T-helper 17 cell (primary cell): ENCODE measurements at regions not wholly inside any gene's neighbourhood (a gene's known extent, or its start where the extent isn't known, plus 50 kb on each side); places are given as distances from the start of the nearest gene placed in this dataset.
"Not testable (repeated sequence)": the region's sequence is repeated elsewhere in the genome, so short reads cannot be mapped to it uniquely, and the experiment has no call there.

ENCODE experiments used
- ATAC-seq: fragments of 150-1000 bp; cut with Tn5 transposase; 2 replicates; pipeline ENCODE4 v1.10.0; 2021; ENCODE audit warnings: mild to moderate bottlenecking, moderate library complexity
- DNase-seq, 3 donors: peaks; one replicate each; pipeline versions ENCODE4 v3.0.0 to v3.0.0-alpha.2; 2020 to 2021
- H3K9me3 ChIP-seq: one replicate; pipeline ENCODE4 v1.7.0; 2013; ENCODE audit warnings: low read length, mild to moderate bottlenecking; ENCODE audit not compliant: control insufficient read depth, poor library complexity, severe bottlenecking
- H3K27ac Mint-ChIP-seq: one replicate; pipeline ENCODE4 v1.8.0; 2022; ENCODE audit warnings: mild to moderate bottlenecking, moderate library complexity, mixed read lengths
- H3K27me3 Mint-ChIP-seq: one replicate; pipeline ENCODE4 v1.8.0; 2022; ENCODE audit warnings: mixed read lengths
- H3K36me3 Mint-ChIP-seq: one replicate; pipeline ENCODE4 v1.8.0; 2022; ENCODE audit warnings: low read depth, mixed read lengths
- H3K4me1 Mint-ChIP-seq: one replicate; pipeline ENCODE4 v1.8.0; 2022; ENCODE audit warnings: mild to moderate bottlenecking, mixed read lengths
- H3K4me3 Mint-ChIP-seq: one replicate; pipeline ENCODE4 v1.8.0; 2022; ENCODE audit warnings: mild to moderate bottlenecking, moderate library complexity, mixed read lengths

DNA sequence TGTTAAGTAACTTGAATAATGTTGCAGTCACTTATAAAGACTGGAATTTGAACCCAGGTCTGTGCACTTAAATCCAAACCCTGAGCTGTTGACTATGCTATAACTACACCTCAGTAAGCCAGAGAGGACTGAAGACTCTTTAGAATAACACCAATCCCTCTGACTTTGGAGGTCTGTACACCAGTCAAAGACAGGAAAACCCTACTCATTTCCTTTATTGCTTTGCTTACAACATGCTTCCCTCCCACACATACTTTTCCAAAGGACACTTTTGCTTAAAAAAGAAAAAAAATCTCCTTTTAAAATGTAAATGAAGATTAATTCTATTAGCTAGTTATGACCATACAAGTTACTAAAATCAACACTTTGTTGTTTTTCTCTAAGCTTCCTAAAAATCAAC is 184.7 kb upstream of the KCTD7 start:
- ATAC-seq (no peak), DNase-seq (no peak)
- Mint-ChIP-seq H3K36me3 (no peaks in the 10 kb centered on the region), H3K27ac (no peak overlapping the region), H3K4me3 (no peak overlapping the region), H3K27me3 (no peaks in the 10 kb centered on the region), H3K4me1 (peaks cover 3% of the 10 kb centered on the region)
- H3K9me3 ChIP-seq: no peaks in the 10 kb centered on the region

DNA sequence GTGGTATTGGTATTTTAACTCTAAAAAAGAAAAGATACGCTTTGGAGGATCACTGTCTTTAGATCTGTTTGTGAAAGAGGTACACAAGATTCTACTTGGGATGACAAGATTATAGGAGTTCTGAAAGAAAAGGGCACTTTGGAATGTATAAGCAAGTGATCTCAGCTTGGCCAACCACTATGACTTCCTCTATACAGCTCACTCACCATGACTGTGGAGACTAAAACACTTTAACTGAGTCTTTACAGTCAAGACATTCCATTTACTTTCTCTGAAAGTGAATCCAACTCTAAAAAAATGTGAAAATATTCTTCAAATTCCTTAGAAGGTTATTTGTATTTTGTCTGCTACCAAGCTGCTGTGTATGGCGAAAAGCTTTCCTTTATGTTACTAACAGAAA is 181.7 kb upstream of the KCTD7 start:
- not testable (repeated sequence) for ATAC-seq, H3K4me1 Mint-ChIP-seq, DNase-seq, H3K36me3 Mint-ChIP-seq, H3K27me3 Mint-ChIP-seq, H3K9me3 ChIP-seq, H3K4me3 Mint-ChIP-seq, H3K27ac Mint-ChIP-seq

DNA sequence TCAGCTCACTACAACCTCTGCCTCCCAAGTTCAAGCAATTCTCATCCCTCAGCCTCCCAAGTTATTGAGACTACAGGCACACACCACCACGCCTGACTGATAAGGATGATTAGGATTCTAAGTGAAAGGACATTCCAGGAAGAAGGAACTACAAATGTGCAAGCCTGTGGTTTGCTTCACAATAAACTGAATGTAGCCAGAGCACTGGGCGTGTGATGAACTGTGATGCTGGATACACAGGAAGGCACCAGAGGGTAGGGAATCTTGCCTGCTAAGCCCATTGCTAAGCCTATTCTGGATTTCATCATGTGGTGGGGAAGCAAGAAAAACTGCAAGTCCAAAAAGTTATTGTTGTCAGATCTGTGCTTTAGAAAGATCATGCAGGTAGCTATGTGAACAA is 177.9 kb upstream of the KCTD7 start:
- not testable (repeated sequence) for DNase-seq, ATAC-seq, H3K4me1 Mint-ChIP-seq, H3K4me3 Mint-ChIP-seq, H3K36me3 Mint-ChIP-seq, H3K27me3 Mint-ChIP-seq, H3K27ac Mint-ChIP-seq, H3K9me3 ChIP-seq

GRCh38 chr7:66451713-66452112 is 177.0 kb upstream of the KCTD7 start:
- H3K36me3 Mint-ChIP-seq: not testable (repeated sequence)

GRCh38 chr7:66452165-66452564 is 176.5 kb upstream of the KCTD7 start:
- no peak for DNase-seq
- H3K36me3 Mint-ChIP-seq: peaks cover 9% of the 10 kb centered on the region

More at GRCh38 chr7:66451713-66452112, 177.0 kb upstream of the KCTD7 start:
- not testable (repeated sequence) for H3K9me3 ChIP-seq, ATAC-seq, DNase-seq, H3K27ac Mint-ChIP-seq, H3K4me3 Mint-ChIP-seq, H3K27me3 Mint-ChIP-seq, H3K4me1 Mint-ChIP-seq

DNA sequence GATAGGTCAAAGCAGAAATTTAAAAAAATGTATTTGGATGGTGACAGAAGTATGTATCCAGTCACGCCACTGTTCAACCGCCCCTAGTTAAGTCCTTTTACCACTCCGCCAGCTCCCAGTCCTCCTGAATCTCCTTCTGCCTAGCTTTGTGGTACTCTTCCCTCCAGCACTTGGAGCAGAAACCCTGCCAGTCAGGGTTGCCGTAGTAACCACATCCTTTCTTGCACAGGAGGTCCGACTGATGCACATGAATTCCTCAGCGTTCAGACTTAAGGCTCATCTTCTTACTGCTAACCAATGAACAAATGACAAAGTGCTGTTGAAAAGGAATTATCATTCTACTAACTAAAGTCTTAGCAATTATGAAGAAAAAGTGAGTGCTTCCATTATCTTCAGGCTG is 175.3 kb upstream of the KCTD7 start:
- DNase-seq (no peak), ATAC-seq (no peak)
- no peaks in the 10 kb centered on the region for H3K9me3 ChIP-seq
- Mint-ChIP-seq H3K27me3 (no peaks in the 10 kb centered on the region), H3K4me1 (peaks cover 10% of the 10 kb centered on the region), H3K27ac (no peak overlapping the region), H3K4me3 (no peak overlapping the region), H3K36me3 (peaks cover 11% of the 10 kb centered on the region)

More at GRCh38 chr7:66452165-66452564, 176.5 kb upstream of the KCTD7 start:
- H3K9me3 ChIP-seq: no peaks in the 10 kb centered on the region
- H3K4me1 Mint-ChIP-seq: peaks cover 8% of the 10 kb centered on the region
- H3K4me3 Mint-ChIP-seq: no peak overlapping the region
- no peak for ATAC-seq
- H3K27me3 Mint-ChIP-seq: no peaks in the 10 kb centered on the region
- H3K27ac Mint-ChIP-seq: no peak overlapping the region

DNA sequence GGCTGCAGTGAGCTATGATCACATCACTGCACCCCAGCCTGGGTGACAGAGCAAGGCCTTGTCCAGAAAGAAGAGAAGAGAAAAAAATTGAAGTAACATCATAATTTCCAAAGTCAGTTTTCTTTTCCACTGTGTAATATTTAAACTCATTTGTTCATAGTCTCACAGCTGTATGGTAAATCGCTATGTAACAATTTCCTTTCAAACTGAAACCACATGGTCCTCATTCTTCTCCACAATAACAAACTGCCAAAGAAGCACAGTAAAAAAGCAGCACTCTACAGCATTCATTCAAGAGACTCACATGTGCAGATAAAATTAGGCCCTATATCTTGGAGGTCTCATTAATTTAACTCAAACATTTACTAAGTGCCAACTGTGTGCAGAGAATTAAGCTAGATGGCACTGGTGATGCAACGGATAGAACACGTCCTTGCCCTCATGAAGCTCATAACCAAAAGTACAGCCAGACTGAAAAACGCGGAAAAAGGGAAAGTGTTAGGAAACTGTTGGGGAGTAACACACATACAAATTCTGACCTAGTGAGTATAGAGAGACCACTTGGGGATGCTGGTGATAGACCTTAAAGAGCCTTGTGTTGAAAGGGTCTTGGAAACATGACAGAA is 174.0 kb upstream of the KCTD7 start:
- ATAC-seq (no peak), DNase-seq (no peak)
- Mint-ChIP-seq H3K4me3 (no peak overlapping the region), H3K27me3 (no peaks in the 10 kb centered on the region), H3K36me3 (peaks cover 11% of the 10 kb centered on the region), H3K4me1 (peaks cover 10% of the 10 kb centered on the region), H3K27ac (no peak overlapping the region)
- H3K9me3 ChIP-seq: no peaks in the 10 kb centered on the region

DNA sequence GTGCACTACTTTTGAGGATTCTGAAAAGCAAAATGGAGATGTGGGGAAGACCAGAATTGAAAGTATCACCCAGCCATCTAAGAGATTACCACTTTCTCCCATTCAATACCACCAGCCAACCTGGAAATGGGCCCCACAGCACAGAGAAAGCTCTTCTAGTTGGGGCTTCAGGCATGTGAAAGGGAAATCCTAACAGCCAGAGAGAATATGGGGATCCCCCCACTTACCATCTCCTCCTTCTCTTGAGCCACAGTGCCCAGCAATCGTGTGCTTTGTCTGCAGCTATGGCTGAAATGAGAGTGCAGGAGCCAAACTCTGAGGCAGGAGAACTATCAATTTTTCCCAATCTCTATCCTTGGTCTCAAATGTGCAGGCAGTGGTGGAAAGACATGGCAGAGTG is 173.2 kb upstream of the KCTD7 start:
- H3K27me3 Mint-ChIP-seq, H3K27ac Mint-ChIP-seq, H3K9me3 ChIP-seq, H3K4me3 Mint-ChIP-seq, DNase-seq, ATAC-seq: not testable (repeated sequence)
- Mint-ChIP-seq H3K36me3 (peaks cover 11% of the 10 kb centered on the region), H3K4me1 (peaks cover 12% of the 10 kb centered on the region)

- H3K27me3 Mint-ChIP-seq, DNase-seq, H3K9me3 ChIP-seq, ATAC-seq, H3K4me3 Mint-ChIP-seq, H3K36me3 Mint-ChIP-seq, H3K27ac Mint-ChIP-seq: not testable (repeated sequence)
- peaks cover 12% of the 10 kb centered on the region for H3K4me1 Mint-ChIP-seq
Observed at GRCh38 chr7:66456431-66456830, 172.2 kb upstream of the KCTD7 start.

DNA sequence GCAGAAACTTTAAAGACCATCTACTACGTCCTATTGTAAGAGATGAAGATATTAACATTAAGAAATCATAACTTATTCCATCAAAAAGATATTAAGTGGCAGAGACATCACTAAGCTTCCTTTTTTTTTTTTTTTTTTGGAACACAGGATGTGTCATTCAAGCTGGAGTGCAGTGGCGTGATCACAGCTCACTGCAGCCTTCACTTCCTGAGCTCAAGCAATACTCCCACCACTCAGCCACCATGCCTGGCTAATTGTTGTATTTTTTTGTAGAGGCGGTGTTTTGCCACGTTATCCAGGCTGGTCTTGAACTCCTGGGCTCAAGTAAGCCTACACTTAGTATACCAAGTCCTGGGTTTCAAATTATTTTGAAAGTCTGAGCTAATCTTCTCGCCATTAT is 169.7 kb upstream of the KCTD7 start:
- DNase-seq, ATAC-seq, H3K36me3 Mint-ChIP-seq, H3K27ac Mint-ChIP-seq, H3K4me3 Mint-ChIP-seq, H3K27me3 Mint-ChIP-seq, H3K9me3 ChIP-seq: not testable (repeated sequence)
- H3K4me1 Mint-ChIP-seq: peaks cover 12% of the 10 kb centered on the region

- not testable (repeated sequence) for H3K27ac Mint-ChIP-seq, H3K36me3 Mint-ChIP-seq, H3K27me3 Mint-ChIP-seq
Observed at GRCh38 chr7:66459783-66460413, 168.8 kb upstream of the KCTD7 start.

DNA sequence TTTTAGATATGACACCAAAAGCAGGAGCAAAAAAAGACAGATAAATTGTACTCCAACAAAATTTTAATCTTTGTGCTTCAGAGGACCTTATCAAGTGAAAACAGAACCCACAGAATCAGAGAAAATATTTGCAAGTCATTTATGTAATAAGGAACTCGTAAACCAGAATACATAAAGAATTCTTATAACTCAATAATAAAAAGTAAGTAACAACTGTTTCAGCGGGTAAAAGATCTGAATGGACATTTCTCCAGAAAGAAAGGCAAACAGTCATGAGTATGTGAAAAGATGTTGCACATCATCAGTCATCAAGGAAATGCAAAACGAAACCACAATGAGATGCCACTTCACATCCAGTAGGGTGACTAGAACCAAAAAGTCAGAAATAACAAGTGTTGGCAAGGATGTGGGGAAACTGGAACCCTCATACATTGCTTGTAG is 167.7 kb upstream of the KCTD7 start:
- peak overlapping the region; percentile 34 for H3K27ac Mint-ChIP-seq
- no peaks in the 10 kb centered on the region for H3K9me3 ChIP-seq
- no peak for DNase-seq
- H3K27me3 Mint-ChIP-seq: no peaks in the 10 kb centered on the region
- H3K4me1 Mint-ChIP-seq: peaks cover 7% of the 10 kb centered on the region
- ATAC-seq: no peak
- no peak overlapping the region for H3K4me3 Mint-ChIP-seq
- peaks cover 2% of the 10 kb centered on the region for H3K36me3 Mint-ChIP-seq

More at GRCh38 chr7:66459783-66460413, 168.8 kb upstream of the KCTD7 start:
- not testable (repeated sequence) for DNase-seq, H3K9me3 ChIP-seq, H3K4me3 Mint-ChIP-seq, ATAC-seq
- H3K4me1 Mint-ChIP-seq: peaks cover 10% of the 10 kb centered on the region

- H3K9me3 ChIP-seq, DNase-seq, H3K36me3 Mint-ChIP-seq, H3K27ac Mint-ChIP-seq, H3K27me3 Mint-ChIP-seq, ATAC-seq, H3K4me1 Mint-ChIP-seq, H3K4me3 Mint-ChIP-seq: not testable (repeated sequence)
Observed at GRCh38 chr7:66461397-66461796, 167.3 kb upstream of the KCTD7 start.

- H3K9me3 ChIP-seq, ATAC-seq, H3K27me3 Mint-ChIP-seq, H3K27ac Mint-ChIP-seq, H3K36me3 Mint-ChIP-seq, H3K4me1 Mint-ChIP-seq, H3K4me3 Mint-ChIP-seq, DNase-seq: not testable (repeated sequence)
Observed at GRCh38 chr7:66462831-66463230, 165.8 kb upstream of the KCTD7 start.
